ENCODE measurements at regions not wholly inside any gene's neighbourhood (a gene's known extent, or its start where the extent isn't known, plus 50 kb on each side); places are given as distances from the start of the nearest gene placed in this dataset.
"Not testable (repeated sequence)": the region's sequence is repeated elsewhere in the genome, so short reads cannot be mapped to it uniquely, and the experiment has no call there.

DNA sequence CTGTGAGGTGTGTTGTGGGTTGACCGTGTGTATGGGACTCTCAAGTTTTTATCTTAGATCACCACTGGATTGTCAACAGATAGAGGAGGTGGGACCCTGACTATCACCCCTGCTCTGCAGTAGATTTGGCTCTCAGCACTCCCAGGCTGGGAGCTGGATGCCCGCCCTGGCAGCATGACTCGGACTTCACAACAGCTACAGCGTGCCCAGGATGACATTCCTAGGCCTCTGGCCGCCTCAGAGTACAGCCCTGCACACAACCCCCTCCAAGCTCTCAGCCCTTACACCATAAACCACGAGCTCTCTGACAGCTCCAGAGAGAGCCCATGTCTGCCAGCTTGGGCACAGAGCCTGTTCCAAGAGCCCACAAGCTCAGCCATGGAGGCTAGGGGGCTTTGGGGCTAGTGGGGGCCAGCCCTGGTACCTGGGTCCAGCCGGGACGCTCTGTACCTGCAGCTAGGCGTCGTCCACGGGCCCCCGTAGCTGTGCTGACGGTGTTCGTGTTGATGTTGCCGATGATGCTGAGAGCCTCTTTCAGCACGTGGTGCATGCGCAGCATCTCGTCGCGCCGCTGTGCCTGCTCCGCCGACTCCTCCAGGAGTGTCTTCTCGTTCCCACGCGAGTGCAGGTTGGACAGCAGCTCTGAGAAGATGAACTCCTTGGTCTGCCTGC is 66.1 kb upstream of the LYSMD4 start:
- ATAC-seq (ENCODE audit: low read depth); H3K9me3 Mint-ChIP-seq; H3K27me3 Mint-ChIP-seq; H3K4me3 Mint-ChIP-seq; H3K36me3 Mint-ChIP-seq; DNase-seq; H3K27ac Mint-ChIP-seq; POLR2A ChIA-PET; H3K4me1 Mint-ChIP-seq: not testable (repeated sequence)

DNA sequence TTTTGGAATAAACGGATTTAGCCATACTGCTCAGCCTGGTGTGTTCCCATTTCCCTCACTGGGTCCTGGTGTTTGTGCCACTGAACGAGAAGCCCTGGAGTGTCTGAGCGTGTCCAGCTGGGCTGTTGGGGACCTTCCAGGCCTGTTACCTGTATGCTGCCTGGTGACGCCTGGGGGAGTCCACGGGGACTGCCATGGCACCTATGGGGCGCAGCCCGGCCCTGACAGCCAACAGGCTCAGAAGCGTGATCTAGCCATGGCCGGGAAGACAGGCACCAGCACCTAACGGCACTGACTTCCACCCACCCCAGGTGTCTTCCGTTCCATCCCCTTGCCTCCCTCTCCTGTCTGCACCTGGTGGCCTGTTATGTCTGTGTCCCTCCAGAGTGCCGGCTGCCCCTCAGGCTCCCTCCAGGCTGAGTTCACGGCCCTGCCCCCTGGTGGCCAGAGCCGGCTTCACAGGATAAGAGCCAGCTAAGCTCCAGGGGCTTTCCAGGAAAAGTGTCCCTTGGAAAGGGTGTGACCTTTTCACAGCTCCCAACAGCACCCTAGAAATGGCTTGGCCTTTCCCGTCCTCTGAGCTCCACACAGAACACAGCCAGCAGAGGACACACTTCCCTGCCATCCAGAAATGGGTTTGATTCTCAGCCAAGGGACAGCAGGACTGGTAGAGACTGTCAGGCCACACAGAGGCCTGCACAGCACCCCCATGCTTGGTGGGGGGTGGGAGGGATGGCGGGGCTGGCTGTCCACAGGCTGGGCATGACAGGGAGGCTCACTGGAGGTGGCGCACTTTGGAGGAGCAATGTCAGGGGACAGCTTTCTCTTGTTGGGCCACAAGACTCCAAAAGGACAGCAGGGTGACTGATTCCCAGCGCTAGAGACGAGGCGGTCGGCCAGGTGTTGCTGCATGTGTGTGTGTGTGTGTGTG is 64.0 kb upstream of the LYSMD4 start:
- POLR2A ChIA-PET; ATAC-seq (ENCODE audit: low read depth); H3K36me3 Mint-ChIP-seq; DNase-seq; H3K27me3 Mint-ChIP-seq; H3K4me3 Mint-ChIP-seq; H3K9me3 Mint-ChIP-seq; H3K27ac Mint-ChIP-seq; H3K4me1 Mint-ChIP-seq: not testable (repeated sequence)

GRCh38 chr15:99791881-99792807 is 58.9 kb upstream of the LYSMD4 start:
- ATAC-seq (ENCODE audit: low read depth), result not testable (repeated sequence)

GRCh38 chr15:99790751-99791150 is 57.5 kb upstream of the LYSMD4 start:
- H3K4me3 Mint-ChIP-seq; DNase-seq; H3K27ac Mint-ChIP-seq; H3K4me1 Mint-ChIP-seq; POLR2A ChIA-PET; H3K36me3 Mint-ChIP-seq; ATAC-seq (ENCODE audit: low read depth); H3K9me3 Mint-ChIP-seq: not testable (repeated sequence)
- H3K27me3 Mint-ChIP-seq, result peaks cover 13% of the 10 kb centered on the region

More at GRCh38 chr15:99791881-99792807, 58.9 kb upstream of the LYSMD4 start:
- DNase-seq, H3K9me3 Mint-ChIP-seq, H3K36me3 Mint-ChIP-seq, H3K4me1 Mint-ChIP-seq, H3K4me3 Mint-ChIP-seq, POLR2A ChIA-PET, H3K27ac Mint-ChIP-seq: not testable (repeated sequence)
- H3K27me3 Mint-ChIP-seq, result peaks cover 11% of the 10 kb centered on the region

GRCh38 chr15:99788156-99788555 is 54.9 kb upstream of the LYSMD4 start:
- no peaks in the 10 kb centered on the region for H3K36me3 Mint-ChIP-seq
- DNase-seq (no peak), ATAC-seq (ENCODE audit: low read depth) (no peak)
- no peaks in the 10 kb centered on the region for H3K4me1 Mint-ChIP-seq
- H3K9me3 Mint-ChIP-seq, result no peaks in the 10 kb centered on the region
- POLR2A ChIA-PET, result no interaction called here
- no peak overlapping the region for H3K4me3 Mint-ChIP-seq
- peaks cover 13% of the 10 kb centered on the region for H3K27me3 Mint-ChIP-seq
- no peak overlapping the region for H3K27ac Mint-ChIP-seq

DNA sequence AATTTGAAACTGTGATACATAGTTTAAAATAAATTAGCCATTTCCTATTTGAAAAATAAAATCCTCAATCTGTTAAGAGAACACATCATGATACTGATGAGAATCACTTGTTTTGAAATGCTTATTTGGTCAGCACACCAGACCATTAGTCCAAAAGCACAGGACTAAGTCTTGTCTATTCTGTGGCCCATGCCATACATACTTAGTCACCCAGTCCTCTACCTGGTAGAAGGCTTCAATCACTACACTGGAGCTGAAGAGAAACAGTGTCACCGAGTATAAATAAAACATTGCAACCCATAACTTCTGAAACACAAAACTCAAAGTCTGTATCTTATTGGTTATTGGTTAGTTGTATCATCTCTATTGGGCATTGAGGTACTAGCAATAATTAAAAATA is 51.6 kb upstream of the LYSMD4 start:
- H3K4me3 Mint-ChIP-seq, POLR2A ChIA-PET: not testable (repeated sequence)

GRCh38 chr15:99783918-99784619 is 50.8 kb upstream of the LYSMD4 start:
- H3K9me3 Mint-ChIP-seq, H3K4me1 Mint-ChIP-seq, POLR2A ChIA-PET: not testable (repeated sequence)

More for the DNA sequence above, 51.6 kb upstream of the LYSMD4 start:
- H3K4me1 Mint-ChIP-seq; H3K27ac Mint-ChIP-seq; H3K36me3 Mint-ChIP-seq; H3K9me3 Mint-ChIP-seq; DNase-seq; ATAC-seq (ENCODE audit: low read depth): not testable (repeated sequence)
- H3K27me3 Mint-ChIP-seq, result peaks cover 13% of the 10 kb centered on the region

More at GRCh38 chr15:99783918-99784619, 50.8 kb upstream of the LYSMD4 start:
- not testable (repeated sequence) for DNase-seq; H3K4me3 Mint-ChIP-seq; ATAC-seq (ENCODE audit: low read depth); H3K27ac Mint-ChIP-seq; H3K36me3 Mint-ChIP-seq
- peaks cover 13% of the 10 kb centered on the region for H3K27me3 Mint-ChIP-seq

Measured in activated naive CD8-positive, alpha-beta T cell treated with anti-CD3 and anti-CD28 coated beads, Interleukin-2, amount 10 ng/mL, durations not matched to agents 7 days and 5 days (primary cell).